ENCODE measurements at regions not wholly inside any gene's neighbourhood (a gene's known extent, or its start where the extent isn't known, plus 50 kb on each side); places are given as distances from the start of the nearest gene placed in this dataset.

- H3K27ac ChIP-seq (ENCODE audit: insufficient read depth, low read depth, low read length), result no peak overlapping the region
- no TSS peak for BruUV-seq (replicated peaks)
- no peaks in the 10 kb centered on the region for H3K27me3 ChIP-seq (ENCODE audit: control insufficient read depth in 2 of 2, insufficient read depth in 2 of 2, low read length in 2 of 2)
- peaks cover 6% of the 10 kb centered on the region for H3K4me1 ChIP-seq (ENCODE audit: control insufficient read depth, extremely low read depth, insufficient read depth, low read length)
- POLR2A ChIA-PET, result no interaction called here
- no peak overlapping the region for H3K4me2 ChIP-seq (ENCODE audit: insufficient read depth, low read length)
- H4K20me1 ChIP-seq (replicated peaks; ENCODE audit: control insufficient read depth, extremely low read depth, insufficient read depth, low read length), result no peaks in the 10 kb centered on the region
- TF ChIP-seq MAX (IDR thresholded peaks at IDR 0.05; ENCODE audit: insufficient read depth, insufficient read length), result no peak
- TF ChIP-seq MYC (IDR thresholded peaks at IDR 0.05; ENCODE audit: low read depth, low read length), result no peak
- TF ChIP-seq GATA2 (IDR thresholded peaks at IDR 0.05; ENCODE audit: insufficient read depth, insufficient read length, low read depth, low read length), result no peak
- TF ChIP-seq POLR2A (IDR thresholded peaks at IDR 0.05; ENCODE audit: low read depth, low read length), result no peak
- no peaks in the 10 kb centered on the region for H3K9me3 ChIP-seq (replicated peaks; ENCODE audit: control insufficient read depth, insufficient read depth, low read length)
- DNase-seq (ENCODE audit: low read depth, low spot score) (no peak), FAIRE-seq (no peak)
- intact Hi-C loops (cut with micrococcal nuclease), result loop anchor here (10.0 kb wide), 1 partner anchor 223 kb away; no protein-coding TSS in a partner anchor
- H3K79me2 ChIP-seq (ENCODE audit: control insufficient read depth, insufficient read depth, low read length), result no peaks in the 10 kb centered on the region
- dilution Hi-C loops (cut with MboI; ENCODE audit: extremely low pct_ligation_motif_present, low sequenced_read_pairs), result no loop called here
- no peak overlapping the region for H3K4me3 ChIP-seq (replicated peaks in 1 of 3; ENCODE audit: insufficient read depth in 1 of 3, low read depth in 1 of 3, low read length in 3 of 3)
- no peak overlapping the region for H3K9ac ChIP-seq (replicated peaks; ENCODE audit: extremely low read depth, insufficient read depth, low read length)
- H2AFZ ChIP-seq (ENCODE audit: low read depth, low read length), result no peak overlapping the region
- CTCF ChIA-PET, result no interaction called here
- H3K36me3 ChIP-seq (ENCODE audit: control insufficient read depth in 2 of 2, extremely low read depth in 1 of 2, insufficient read depth in 2 of 2, low read length in 2 of 2), result no peaks in the 10 kb centered on the region
- H3K9me1 ChIP-seq (replicated peaks; ENCODE audit: control insufficient read depth, extremely low read depth, insufficient read depth, low read length), result no peaks in the 10 kb centered on the region
Measured at GRCh38 chr14:85191986-85192385, 338.0 kb upstream of the FLRT2 start.

GRCh38 chr14:85195872-85196477 lies 334.0 kb upstream of the FLRT2 start:
- intact Hi-C loops (cut with micrococcal nuclease), result loop anchor here (1.0 to 10.0 kb wide), 3 partner anchors 219 to 332 kb away; no protein-coding TSS in a partner anchor
- dilution Hi-C loops (cut with MboI; ENCODE audit: extremely low pct_ligation_motif_present, low sequenced_read_pairs), result no loop called here
- TF ChIP-seq CTCF (IDR thresholded peaks at IDR 0.05; ENCODE audit: extremely low read depth in 1 of 2, insufficient read depth in 1 of 2, low read depth in 1 of 2, low read length in 2 of 2) (peak; percentile 38 to 48), JUN (IDR thresholded peaks at IDR 0.05; ENCODE audit: borderline replicate concordance, insufficient read depth, insufficient read length, low read depth) (no peak)
- H3K27me3 ChIP-seq (ENCODE audit: control insufficient read depth in 2 of 2, insufficient read depth in 2 of 2, low read length in 2 of 2), result no peaks in the 10 kb centered on the region
- CTCF ChIA-PET, result interaction anchor here (2.5 kb wide), 1 partner anchor 333 kb away, joined by 9 read pairs; no protein-coding TSS in a partner anchor
- H3K4me2 ChIP-seq (ENCODE audit: insufficient read depth, low read length), result no peak overlapping the region
- H3K79me2 ChIP-seq (ENCODE audit: control insufficient read depth, insufficient read depth, low read length), result no peaks in the 10 kb centered on the region
- no peaks in the 10 kb centered on the region for H3K36me3 ChIP-seq (ENCODE audit: control insufficient read depth in 2 of 2, extremely low read depth in 1 of 2, insufficient read depth in 2 of 2, low read length in 2 of 2)
- H3K9me1 ChIP-seq (replicated peaks; ENCODE audit: control insufficient read depth, extremely low read depth, insufficient read depth, low read length), result no peaks in the 10 kb centered on the region
- no peaks in the 10 kb centered on the region for H4K20me1 ChIP-seq (replicated peaks; ENCODE audit: control insufficient read depth, extremely low read depth, insufficient read depth, low read length)
- DNase-seq (ENCODE audit: low read depth, low spot score) (peak; percentile 18), FAIRE-seq (no peak)
- H2AFZ ChIP-seq (ENCODE audit: low read depth, low read length), result no peak overlapping the region
- POLR2A ChIA-PET, result no interaction called here
- H3K9ac ChIP-seq (replicated peaks; ENCODE audit: extremely low read depth, insufficient read depth, low read length), result no peak overlapping the region
- H3K4me1 ChIP-seq (ENCODE audit: control insufficient read depth, extremely low read depth, insufficient read depth, low read length), result no peaks in the 10 kb centered on the region
- no TSS peak for BruUV-seq (replicated peaks)
- no peak overlapping the region for H3K27ac ChIP-seq (ENCODE audit: insufficient read depth, low read depth, low read length)
- H3K9me3 ChIP-seq (replicated peaks; ENCODE audit: control insufficient read depth, insufficient read depth, low read length), result no peaks in the 10 kb centered on the region
- H3K4me3 ChIP-seq (replicated peaks in 1 of 3; ENCODE audit: insufficient read depth in 1 of 3, low read depth in 1 of 3, low read length in 3 of 3), result no peak overlapping the region
